SKM-1 (cell line): ENCODE measurements at regions not wholly inside any gene's neighbourhood (a gene's known extent, or its start where the extent isn't known, plus 50 kb on each side); places are given as distances from the start of the nearest gene placed in this dataset.

Source experiments
- DNase-seq: peaks from one replicate; lab custom pipeline; 2025; ENCODE audit not compliant: unreplicated experiment; lab: John Stamatoyannopoulos, UW

DNA sequence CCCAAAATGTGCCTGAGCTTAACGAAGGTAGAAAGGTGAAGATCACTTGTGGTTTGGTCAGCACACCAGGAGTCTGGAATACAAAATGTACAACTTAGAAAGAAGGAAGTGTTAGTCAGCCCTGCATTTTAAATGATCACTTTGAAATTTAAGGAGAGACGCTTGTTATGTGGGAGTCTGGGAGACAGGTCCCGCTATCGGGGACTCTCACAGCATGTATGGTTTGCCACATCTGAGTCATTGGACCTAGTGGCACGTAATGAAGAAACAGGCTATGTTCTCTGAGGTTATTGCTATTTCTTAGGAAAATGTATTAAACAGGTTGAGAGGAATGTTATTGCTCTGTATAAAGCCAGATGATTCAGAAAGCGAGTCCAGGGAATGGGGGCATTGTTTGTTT is 2362.5 kb upstream of the WWC1 start:
- no peak for DNase-seq

DNA sequence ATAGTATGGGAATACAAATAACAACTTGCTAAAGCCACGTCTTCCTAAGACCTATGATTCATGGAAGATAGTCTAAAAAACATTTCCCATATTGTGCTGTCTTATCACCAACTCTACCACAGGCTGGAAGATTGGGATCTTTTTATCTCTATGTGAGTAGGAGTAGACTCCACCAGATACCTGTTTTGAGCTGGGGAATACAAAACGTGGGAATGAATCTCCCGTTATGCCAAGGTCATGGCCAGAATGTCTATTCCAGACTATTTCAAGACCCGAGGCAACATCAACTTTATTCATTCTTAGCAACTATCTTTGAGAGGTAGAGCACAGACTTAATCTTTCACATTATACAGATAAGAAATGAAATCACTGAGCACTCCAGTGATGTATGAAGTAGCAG is 2350.9 kb upstream of the WWC1 start:
- no peak for DNase-seq

DNA sequence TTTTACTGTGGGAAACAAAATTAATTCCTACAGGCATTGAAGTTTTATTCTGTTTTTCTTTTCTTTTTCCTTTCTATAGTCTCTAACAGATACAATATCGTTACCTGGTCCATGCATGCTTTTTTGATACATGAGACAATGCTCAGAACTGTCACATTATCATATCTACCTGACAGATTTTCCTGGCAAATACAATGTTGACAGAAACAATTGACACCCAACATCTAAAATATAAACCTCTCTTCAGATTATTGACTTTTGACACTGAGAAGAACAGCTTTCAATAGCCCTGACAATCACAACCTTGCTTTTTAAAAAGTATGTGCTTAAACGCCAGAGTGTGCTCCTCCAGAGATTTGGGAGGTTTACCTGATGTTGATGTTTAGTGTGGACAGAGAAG is 2334.6 kb upstream of the WWC1 start:
- DNase-seq: no peak

DNA sequence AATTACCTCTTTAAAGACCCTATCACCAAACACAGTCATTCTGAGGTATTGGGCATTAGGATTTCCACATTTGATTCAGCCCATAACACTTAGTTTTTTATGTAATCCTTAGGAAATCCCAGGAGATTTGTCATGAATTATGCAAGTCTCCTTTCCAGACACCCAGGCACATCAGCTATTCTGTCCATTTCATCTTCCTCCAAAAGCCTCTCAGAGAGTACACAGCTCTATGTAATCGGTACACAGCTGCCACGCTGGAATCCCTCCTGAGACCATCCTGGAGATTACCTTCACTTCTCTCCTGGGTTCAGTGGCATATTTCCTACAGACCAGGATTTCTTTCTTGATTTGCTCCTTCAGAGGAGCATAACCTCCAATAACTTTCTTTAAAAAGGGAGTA is 2309.8 kb upstream of the WWC1 start:
- DNase-seq: no peak

DNA sequence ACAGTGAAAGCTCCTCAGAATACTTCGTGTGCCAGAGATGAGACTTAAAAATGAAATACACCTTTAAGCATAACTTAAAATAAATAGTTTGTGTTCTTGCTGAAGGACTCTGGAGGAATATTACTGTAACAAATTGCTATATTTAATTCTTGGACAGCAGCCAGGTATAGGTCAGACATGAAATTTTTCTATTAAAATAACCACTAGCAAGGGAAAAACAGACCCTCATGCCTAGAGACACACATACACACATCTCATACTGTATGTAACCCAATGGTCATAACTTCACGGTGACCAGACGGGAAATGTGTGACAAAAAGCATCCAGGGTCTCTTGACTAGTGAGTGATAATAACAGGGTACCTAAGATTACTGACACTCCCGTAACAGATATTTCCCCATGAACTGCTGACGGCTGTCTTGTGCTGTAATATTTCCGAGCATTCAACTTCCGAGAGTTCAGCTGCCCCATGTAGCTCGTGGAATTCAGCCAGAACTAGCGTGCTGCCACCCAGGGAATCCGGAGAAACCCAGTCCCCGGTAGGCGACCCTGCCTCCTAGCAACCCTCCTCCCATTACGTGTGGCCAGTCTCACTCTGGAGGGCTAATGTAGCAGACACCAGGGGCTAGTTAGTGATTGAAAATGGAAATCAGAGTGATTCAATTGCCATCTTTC is 2295.1 kb upstream of the WWC1 start:
- no peak for DNase-seq

DNA sequence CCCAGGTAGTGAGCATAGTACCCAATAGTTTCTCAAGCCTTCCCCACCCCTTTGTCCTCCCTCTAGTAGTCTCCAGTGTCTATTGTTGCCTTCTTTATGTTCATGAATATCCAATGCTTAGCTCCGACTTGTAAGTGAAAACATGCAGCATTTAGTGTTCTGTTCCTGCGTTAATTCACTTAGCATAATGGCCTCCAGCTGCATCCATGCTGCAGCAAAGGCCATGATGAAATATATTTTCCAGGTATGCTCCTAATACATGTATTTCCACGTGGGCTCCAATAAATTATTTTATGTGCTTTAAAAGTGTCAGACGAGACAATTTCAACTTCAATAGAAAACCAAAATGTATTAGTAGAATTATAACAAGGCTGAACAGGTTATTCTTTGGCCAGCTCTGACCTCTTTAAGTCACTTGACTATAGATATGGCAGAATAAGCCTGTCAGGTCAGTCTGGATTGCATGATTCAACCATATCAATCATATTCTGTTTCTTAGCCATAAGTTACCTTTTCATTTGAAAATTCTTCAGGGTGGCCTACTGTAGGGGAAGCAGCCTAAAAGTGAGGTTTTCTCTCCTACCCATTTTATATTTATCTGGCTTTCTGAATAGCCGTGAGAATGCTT is 2291.6 kb upstream of the WWC1 start:
- no peak for DNase-seq

DNA sequence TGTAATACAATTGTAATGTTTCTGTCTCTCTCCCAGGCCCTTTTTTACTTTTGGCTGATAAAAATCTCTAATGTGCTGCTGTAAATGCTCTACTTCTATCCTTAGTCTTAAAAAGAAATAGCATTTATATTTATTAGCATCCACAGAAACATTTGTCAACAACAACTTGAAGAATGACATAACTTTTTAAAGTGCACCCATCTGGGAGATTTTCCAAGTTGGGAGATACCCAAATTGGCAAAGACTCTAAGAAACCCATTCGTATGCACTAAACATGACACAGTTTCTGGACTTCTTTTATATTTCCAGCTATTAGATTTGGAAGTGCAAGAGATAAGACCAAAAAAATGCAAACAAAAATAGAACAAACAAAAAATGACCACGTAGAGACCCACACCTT is 2287.4 kb upstream of the WWC1 start:
- no peak for DNase-seq

DNA sequence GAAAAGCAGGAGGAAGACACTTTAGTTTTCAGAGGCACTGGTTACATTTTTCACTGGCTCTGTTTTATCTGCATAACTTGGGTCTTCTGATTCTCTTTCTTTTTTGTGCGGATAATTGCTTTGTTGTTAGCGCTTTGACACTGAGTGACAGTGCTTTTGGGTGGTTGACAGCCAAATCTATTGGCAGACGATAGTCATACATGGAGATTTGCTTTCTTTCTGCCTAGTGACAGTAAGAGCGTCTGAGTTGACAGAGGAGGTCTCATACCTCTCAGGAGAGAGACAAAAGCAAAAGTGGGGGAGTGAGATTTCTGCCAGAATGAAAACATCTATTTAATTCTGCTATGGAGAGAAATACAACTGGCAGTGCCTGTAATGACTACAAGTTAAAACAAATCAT is 2278.0 kb upstream of the WWC1 start:
- no peak for DNase-seq

DNA sequence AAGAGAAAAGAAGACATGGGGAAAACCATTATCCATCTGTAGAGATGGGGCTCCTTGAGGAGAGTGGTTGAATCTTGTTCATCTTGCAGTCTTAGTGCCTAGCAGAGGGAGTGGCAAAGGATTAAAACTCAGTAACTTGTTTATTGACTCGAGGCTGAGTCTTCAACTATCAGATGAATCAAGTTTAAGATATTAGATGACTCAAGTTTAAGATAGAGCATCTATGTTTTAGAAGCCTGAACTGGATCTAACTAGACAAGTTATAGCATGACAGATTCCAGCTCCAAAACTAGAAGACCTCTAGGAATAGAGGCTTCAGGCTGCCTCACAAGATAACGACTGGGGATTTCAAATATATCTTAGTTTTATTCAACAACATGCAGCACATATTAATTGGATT is 2277.2 kb upstream of the WWC1 start:
- no peak for DNase-seq

DNA sequence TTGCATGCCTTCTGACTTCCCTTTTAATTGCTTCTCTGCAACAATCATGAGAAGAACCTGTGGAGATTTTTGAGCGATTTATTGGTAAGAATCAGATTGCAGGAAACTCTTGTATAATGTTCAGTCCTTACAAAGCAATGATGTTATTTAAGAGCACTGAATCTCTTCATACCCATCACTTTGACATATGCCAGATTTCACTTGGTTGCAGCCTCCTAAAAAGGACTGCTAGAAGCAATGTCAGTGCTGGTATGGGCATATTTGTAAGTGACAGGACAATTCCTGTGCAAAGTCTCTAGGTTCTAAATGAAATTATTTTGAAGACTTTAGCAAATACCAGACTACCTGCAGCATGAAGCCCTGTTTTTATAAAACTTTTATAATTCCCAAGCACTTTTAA is 2272.7 kb upstream of the WWC1 start:
- DNase-seq: no peak

DNA sequence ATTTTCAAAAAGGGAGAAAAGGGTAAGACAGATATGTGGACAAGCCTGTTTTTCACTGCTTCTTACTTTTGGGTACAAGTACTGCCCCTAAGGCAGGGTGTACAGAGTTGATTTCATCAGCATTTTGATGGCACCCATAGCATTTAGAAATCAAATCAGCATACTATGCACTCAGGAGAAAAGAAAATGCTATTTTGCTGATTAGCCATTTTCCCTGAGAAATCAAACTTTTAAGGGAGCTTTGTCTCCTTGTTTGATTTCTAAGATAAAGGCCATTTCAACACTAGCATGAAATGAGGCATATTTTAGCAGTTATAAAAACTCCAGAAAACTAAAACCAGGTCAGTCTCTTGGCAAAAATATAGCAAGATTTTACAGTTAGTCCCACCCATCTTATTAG is 2269.4 kb upstream of the WWC1 start:
- no peak for DNase-seq

DNA sequence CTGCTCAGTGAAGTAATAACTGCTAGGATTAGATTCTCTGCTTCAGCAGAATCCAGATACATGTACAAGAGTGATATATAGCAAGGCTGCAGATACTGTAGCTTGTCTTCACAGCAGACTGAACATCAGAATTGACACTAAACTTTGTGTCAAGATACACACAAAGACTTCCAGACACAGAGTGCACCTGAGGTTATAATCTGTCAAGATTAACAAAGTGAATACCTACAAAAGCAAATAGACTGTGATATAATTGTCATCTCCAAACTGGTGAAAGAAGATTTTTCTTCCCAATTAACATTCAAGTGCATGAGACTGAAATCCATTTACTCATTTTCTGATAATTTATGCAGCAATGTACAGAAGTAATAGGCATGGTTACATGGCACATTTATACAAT is 2266.5 kb upstream of the WWC1 start:
- DNase-seq: no peak

DNA sequence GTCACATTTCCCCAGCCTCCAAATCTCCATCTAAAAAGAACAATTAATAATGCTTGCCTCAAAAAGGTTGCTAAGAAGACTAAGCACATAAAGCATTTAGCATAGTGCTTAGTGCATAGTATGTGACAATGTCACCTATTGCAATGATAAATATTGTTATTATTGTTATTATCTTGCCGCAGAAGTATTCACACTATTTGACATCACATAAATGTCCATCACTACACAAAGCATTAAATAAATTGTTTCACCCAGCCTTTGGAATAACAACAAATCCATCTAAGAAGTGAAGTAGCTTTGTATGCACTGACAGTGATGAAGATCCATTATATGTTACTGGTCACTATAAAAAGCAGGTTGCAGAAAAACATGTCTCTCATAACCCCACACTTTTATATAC is 2263.9 kb upstream of the WWC1 start:
- no peak for DNase-seq

DNA sequence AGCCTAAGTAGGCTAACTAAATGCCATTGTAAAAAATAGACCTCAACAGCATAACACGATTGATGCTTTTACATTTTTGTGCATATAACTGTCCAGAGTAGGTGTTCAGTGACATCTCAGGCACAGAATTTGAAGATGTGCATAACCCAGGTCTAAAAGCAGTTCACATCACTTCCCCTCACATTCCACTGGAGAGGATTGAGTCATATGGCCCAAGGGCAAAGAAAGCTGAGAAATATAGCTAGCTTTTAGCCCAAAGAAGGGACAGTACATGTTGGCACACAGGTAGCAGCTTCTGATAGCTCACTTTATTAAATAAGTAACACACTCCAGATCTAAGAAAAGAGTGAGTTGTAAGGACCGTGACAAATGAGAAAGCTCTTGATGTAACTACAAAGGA is 2259.5 kb upstream of the WWC1 start:
- DNase-seq: no peak

DNA sequence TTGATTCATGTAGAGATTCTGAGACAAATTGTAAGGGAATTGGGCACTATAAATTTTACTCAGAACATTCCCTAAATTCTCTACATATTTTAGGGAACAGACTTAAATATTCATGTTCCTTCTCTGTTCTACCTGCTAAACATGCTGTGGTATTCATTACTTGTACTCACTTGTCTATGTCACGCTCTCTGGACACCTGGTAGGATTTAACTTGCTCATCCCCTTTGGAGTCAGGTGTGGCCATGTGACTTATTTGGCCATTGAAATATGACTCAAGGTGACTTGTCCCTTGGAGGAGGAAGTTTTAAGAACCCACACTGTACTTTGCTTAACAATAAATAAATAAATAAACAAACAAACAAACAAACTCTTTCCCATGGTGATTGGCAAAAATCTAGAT is 2258.8 kb upstream of the WWC1 start:
- no peak for DNase-seq

DNA sequence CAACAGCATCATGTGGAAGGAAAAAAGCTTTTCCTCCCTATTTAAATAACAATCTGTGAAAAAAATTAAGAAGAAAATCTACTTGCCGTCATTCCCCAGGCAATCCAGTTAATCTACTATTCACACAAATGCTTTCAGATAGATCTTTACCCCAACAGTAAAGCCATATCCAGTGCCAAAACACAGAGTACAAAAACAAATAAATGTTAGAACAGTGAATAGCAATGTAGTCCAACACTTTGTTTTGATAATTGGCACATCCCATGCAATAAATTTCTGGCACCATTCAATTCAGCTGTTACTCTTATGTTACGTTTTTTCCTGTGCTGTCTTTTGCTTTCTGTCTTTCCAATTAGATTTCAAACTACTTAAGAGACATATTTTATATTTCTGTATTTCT is 2245.5 kb upstream of the WWC1 start:
- DNase-seq: no peak

DNA sequence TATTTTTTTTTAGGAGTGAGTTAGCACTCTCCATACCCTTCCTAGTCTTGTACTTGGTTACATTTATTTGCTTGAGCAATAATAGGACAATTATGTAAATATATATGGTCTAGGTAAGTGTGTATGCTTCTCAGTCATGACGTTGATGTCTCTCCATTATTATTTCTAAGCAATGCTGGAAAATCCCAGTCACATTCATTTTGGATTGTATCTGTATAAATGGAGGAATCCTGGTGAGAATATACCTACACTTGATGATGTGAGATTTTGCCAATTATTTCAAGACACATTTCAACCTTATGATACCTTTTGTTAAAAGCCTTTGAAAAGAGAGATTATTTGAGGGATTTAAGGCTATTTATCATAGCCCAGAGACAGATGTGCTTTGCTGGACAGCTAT is 2244.5 kb upstream of the WWC1 start:
- no peak for DNase-seq

DNA sequence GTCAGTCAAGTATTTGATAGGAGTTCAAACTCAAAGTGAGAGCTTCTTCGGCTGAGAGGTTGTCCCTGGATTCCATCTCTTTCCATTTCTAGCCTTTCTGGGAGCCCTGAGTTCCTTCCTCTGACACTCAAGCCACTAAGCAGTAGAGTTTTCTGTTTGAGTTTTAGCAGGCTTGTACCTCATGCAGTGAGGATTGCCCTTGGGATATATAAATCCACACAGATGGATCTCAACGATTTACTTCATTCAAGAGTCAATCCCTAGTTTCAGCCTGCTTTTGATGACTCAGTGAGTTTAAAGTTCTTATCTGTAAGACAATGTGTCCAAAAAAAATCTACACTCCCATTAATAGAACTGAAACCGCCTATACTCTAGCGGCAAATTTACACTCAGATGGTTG is 2240.9 kb upstream of the WWC1 start:
- no peak for DNase-seq

DNA sequence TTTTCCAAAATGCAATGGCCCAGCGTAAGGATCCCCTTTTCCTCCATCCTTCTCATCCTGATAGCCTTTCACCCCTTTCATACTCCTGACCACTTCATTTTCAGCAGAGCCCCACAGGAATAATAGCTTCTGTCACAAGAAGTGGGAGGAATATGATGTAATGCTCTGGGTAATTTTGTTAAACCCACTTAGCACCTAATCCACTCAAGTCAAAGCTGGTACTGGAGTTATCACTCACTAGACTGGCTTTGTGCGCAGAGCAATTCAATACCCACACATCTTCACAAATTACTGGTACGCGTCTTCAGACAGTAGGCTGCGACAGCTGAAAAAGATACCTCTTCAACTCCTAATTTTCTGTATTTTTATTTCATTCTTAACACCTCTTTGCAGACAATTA is 2232.8 kb upstream of the WWC1 start:
- no peak for DNase-seq

DNA sequence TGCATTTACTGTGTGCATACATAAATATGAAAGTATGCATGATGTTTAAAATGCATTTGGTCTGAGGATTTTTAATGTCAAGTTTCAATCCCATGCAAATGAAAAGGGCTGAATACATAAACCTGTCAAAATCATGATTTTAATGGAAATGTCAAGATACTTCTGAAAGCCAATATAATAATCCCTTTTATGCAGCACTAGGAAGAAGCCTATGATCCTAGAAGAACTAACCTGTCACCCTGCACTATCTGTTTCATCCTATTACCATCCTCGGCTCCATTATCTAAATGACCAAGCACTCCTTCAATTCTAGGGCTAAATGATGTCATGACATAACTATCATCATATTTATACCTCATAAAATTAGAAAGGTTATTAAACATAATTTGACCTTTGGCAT is 2229.4 kb upstream of the WWC1 start:
- DNase-seq: no peak

DNA sequence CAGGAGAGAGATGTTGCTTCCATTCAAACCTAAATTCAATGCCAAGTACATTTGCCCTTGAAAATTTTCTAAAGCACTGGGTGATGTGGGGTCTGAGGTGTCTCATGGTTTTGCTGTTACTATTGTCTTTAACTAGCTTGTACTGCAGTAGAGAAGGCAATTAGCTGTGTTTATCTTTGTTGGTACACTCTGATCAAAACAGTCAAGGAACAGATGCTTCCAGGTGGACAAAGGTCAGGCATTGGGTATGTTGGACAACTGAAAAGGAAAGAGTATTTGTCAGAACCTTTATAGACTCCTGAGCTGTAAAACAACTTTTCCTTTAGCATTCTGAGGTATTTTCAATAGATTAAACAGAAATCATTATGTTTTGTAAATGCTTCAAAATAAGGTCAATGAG is 2228.7 kb upstream of the WWC1 start:
- no peak for DNase-seq

DNA sequence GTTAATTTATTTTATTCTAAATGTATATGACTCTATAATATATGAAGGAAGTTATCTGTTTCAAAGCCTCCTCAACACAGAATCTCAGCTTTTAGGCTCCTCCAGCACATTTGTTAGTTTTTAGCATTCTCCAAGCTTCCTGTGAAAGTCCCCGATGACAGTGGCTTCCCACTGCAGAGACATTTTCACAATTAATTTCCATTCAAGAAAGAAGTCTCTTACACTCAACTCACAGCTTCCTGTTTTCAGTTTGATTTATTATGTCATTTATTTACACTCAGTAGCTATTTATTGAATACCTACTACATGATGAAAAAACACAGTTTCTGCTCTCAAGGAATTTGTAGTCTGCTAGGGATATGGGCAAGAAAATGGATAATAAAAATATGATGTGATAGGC is 2228.2 kb upstream of the WWC1 start:
- DNase-seq: no peak
